ENCODE measurements at regions not wholly inside any gene's neighbourhood (a gene's known extent, or its start where the extent isn't known, plus 50 kb on each side); places are given as distances from the start of the nearest gene placed in this dataset.

GRCh38 chr16:6892966-6893365 is 439.7 kb upstream of the RBFOX1 start:
- no peak overlapping the region for H3K27ac Mint-ChIP-seq (ENCODE audit: unreplicated experiment)
- DNase-seq = no peak
- TF ChIP-seq, protein P1, sequence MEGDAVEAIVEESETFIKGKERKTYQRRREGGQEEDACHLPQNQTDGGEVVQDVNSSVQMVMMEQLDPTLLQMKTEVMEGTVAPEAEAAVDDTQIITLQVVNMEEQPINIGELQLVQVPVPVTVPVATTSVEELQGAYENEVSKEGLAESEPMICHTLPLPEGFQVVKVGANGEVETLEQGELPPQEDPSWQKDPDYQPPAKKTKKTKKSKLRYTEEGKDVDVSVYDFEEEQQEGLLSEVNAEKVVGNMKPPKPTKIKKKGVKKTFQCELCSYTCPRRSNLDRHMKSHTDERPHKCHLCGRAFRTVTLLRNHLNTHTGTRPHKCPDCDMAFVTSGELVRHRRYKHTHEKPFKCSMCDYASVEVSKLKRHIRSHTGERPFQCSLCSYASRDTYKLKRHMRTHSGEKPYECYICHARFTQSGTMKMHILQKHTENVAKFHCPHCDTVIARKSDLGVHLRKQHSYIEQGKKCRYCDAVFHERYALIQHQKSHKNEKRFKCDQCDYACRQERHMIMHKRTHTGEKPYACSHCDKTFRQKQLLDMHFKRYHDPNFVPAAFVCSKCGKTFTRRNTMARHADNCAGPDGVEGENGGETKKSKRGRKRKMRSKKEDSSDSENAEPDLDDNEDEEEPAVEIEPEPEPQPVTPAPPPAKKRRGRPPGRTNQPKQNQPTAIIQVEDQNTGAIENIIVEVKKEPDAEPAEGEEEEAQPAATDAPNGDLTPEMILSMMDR (IDR thresholded peaks at IDR 0.05; ENCODE audit: partially characterized antibody, unreplicated experiment) = no peak
- H3K36me3 Mint-ChIP-seq (ENCODE audit: unreplicated experiment) = no peaks in the 10 kb centered on the region
- H3K27me3 Mint-ChIP-seq (ENCODE audit: unreplicated experiment) = peaks cover 2% of the 10 kb centered on the region
- H3K4me3 Mint-ChIP-seq (ENCODE audit: unreplicated experiment) = no peak overlapping the region
- peaks cover 8% of the 10 kb centered on the region for H3K9me3 Mint-ChIP-seq (ENCODE audit: unreplicated experiment)
- H3K4me1 Mint-ChIP-seq (ENCODE audit: low read depth, unreplicated experiment) = no peaks in the 10 kb centered on the region

DNA sequence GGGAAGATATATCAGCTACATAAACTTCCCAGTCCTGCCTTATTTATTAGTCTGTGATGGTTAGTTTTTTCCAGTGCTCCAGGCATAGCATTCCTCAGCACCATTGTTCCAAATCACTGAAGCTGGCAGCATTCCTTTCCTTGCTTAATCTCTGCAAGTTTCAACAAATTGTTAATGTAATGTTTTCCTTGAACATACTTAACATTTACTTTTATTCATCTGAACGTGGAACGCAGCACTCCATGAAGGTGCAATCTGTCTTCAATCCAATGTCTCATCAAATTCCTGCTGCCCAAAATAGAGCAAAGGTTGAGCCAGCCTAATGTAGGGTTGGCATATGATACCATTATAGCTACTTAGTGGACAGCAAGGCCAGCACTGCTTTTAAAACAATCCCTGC is 441.1 kb upstream of the RBFOX1 start:
- Mint-ChIP-seq H3K27me3 (ENCODE audit: unreplicated experiment) (peaks cover 2% of the 10 kb centered on the region), H3K4me3 (ENCODE audit: unreplicated experiment) (no peak overlapping the region), H3K4me1 (ENCODE audit: low read depth, unreplicated experiment) (no peaks in the 10 kb centered on the region), H3K9me3 (ENCODE audit: unreplicated experiment) (peaks cover 8% of the 10 kb centered on the region), H3K36me3 (ENCODE audit: unreplicated experiment) (no peaks in the 10 kb centered on the region), H3K27ac (ENCODE audit: unreplicated experiment) (no peak overlapping the region)
- TF ChIP-seq, protein P1 (IDR thresholded peaks at IDR 0.05; ENCODE audit: partially characterized antibody, unreplicated experiment) = no peak
- no peak for DNase-seq

GRCh38 chr16:6888531-6888930 is 444.1 kb upstream of the RBFOX1 start:
- TF ChIP-seq, protein P1 (IDR thresholded peaks at IDR 0.05; ENCODE audit: partially characterized antibody, unreplicated experiment) = no peak

DNA sequence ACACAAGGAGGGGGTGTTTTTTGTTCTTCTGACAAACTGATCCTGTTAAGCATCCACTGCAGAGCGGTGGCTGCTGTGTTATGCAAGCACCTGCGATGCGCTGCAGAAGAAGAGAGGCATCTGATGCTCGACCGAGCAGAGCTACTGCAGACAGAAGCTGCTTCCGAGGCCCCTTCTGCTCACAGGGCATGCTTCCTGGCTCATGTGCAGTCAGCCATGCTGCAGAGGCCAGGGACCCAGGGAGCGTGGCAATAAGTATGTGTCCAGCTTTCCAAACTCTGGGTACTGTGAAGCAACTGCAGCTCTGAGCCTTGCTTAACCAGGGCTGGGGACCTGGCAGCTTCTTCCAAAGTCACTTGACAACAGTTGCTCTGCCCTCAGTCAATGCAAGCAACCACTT is 448.6 kb upstream of the RBFOX1 start:
- Mint-ChIP-seq H3K4me3 (ENCODE audit: unreplicated experiment) (no peak overlapping the region), H3K27ac (ENCODE audit: unreplicated experiment) (no peak overlapping the region), H3K27me3 (ENCODE audit: unreplicated experiment) (no peaks in the 10 kb centered on the region), H3K4me1 (ENCODE audit: low read depth, unreplicated experiment) (no peaks in the 10 kb centered on the region), H3K9me3 (ENCODE audit: unreplicated experiment) (no peaks in the 10 kb centered on the region), H3K36me3 (ENCODE audit: unreplicated experiment) (no peaks in the 10 kb centered on the region)
- DNase-seq = peak; percentile 20
- TF ChIP-seq, protein P1 (IDR thresholded peaks at IDR 0.05; ENCODE audit: partially characterized antibody, unreplicated experiment) = no peak

More at GRCh38 chr16:6888531-6888930, 444.1 kb upstream of the RBFOX1 start:
- Mint-ChIP-seq H3K4me3 (ENCODE audit: unreplicated experiment) (no peak overlapping the region), H3K27ac (ENCODE audit: unreplicated experiment) (no peak overlapping the region), H3K27me3 (ENCODE audit: unreplicated experiment) (peaks cover 2% of the 10 kb centered on the region), H3K4me1 (ENCODE audit: low read depth, unreplicated experiment) (no peaks in the 10 kb centered on the region), H3K36me3 (ENCODE audit: unreplicated experiment) (no peaks in the 10 kb centered on the region), H3K9me3 (ENCODE audit: unreplicated experiment) (peaks cover 5% of the 10 kb centered on the region)
- DNase-seq = no peak

DNA sequence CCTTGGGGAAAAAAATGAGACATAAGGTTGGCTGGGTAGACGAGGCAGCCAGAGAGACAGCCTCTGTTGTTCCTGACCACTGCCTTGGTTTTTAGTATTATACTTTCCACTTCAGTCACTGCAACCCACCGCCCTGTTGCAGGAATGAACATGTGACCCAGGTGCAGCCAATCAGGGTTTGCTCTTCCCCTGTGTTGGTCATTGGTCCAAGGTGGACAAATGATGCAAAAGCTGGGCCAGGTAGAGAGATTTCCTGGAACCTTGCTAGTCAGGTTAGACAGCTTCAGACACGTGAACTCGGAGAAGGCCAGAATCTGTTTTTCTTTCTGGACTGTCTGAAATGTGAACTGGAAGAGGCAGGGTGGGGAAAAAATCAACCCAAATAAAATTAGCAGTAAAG is 452.4 kb upstream of the RBFOX1 start:
- Mint-ChIP-seq H3K4me1 (ENCODE audit: low read depth, unreplicated experiment) (no peaks in the 10 kb centered on the region), H3K27ac (ENCODE audit: unreplicated experiment) (no peak overlapping the region), H3K9me3 (ENCODE audit: unreplicated experiment) (no peaks in the 10 kb centered on the region), H3K4me3 (ENCODE audit: unreplicated experiment) (no peak overlapping the region), H3K36me3 (ENCODE audit: unreplicated experiment) (no peaks in the 10 kb centered on the region), H3K27me3 (ENCODE audit: unreplicated experiment) (no peaks in the 10 kb centered on the region)
- TF ChIP-seq, protein P1 (IDR thresholded peaks at IDR 0.05; ENCODE audit: partially characterized antibody, unreplicated experiment) = no peak
- DNase-seq = no peak

Measured in glutamatergic neuron (in vitro differentiated cells).